ENCODE measurements at regions not wholly inside any gene's neighbourhood (a gene's known extent, or its start where the extent isn't known, plus 50 kb on each side); places are given as distances from the start of the nearest gene placed in this dataset.

DNA sequence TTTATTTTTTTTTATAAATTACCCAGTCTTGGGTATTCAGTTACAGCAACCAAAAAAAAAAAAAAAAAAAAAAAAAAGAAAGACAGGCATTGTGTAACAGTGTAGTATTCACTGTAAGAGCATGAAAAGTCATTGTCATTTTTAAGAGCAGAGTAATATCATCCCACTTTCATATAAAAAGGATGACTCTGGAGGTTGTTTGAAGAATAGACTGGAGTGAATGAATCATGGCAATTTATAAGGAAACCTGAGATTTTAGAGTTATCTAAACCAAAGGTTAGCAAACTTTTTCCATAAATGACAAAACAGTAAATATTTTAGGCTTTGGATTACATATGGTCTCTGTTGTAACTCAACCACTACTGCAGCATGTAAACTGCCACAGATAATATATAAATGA lies 794.9 kb downstream of the NTRK3 start:
- CTCF ChIA-PET = no interaction called here
- no peak for DNase-seq (ENCODE audit: low read depth, low spot score)

GRCh38 chr15:87454860-87455259 lies 801.7 kb downstream of the NTRK3 start:
- intact Hi-C loops (cut with micrococcal nuclease) = no loop called here
- H3K27me3 ChIP-seq (ENCODE audit: insufficient read depth, low read length) = no peaks in the 10 kb centered on the region
- no peaks in the 10 kb centered on the region for H3K36me3 ChIP-seq (ENCODE audit: control insufficient read depth in 1 of 2, insufficient read depth in 2 of 2, low read length in 2 of 2)
- H3K9ac ChIP-seq (ENCODE audit: low read length) = no peak overlapping the region
- no peaks in the 10 kb centered on the region for H3K4me1 ChIP-seq (ENCODE audit: control insufficient read depth in 1 of 2, insufficient read depth in 2 of 2, low read length in 2 of 2)
- H3K4me2 ChIP-seq (ENCODE audit: low read length) = no peak overlapping the region
- H3K27ac ChIP-seq (ENCODE audit: low read depth, low read length) = no peak overlapping the region
- no peak overlapping the region for H2AFZ ChIP-seq (ENCODE audit: low read depth, low read length, poor library complexity, severe bottlenecking)
- H3K79me2 ChIP-seq (ENCODE audit: insufficient read depth, low read length) = no peaks in the 10 kb centered on the region
- H3K4me3 ChIP-seq (replicated peaks in 1 of 2; ENCODE audit: low read depth in 1 of 2, low read length in 2 of 2) = no peak overlapping the region
- ChIA-PET RAD21 (ENCODE audit: low non-redundant PET in 1 of 2, low total read pairs in 2 of 2, uncharacterized antibody in 2 of 2, unreplicated experiment in 2 of 2) (no interaction called here), POLR2A (no interaction called here), CTCF (no interaction called here)
- no peaks in the 10 kb centered on the region for H4K20me1 ChIP-seq (ENCODE audit: insufficient read depth)
- BruUV-seq (replicated peaks) = no TSS peak
- H3K9me3 ChIP-seq (ENCODE audit: control insufficient read depth in 1 of 2, insufficient read depth in 1 of 2, low read depth in 1 of 2, low read length in 2 of 2) = peaks cover 2 to 10% of the 10 kb centered on the region in 2 experiments; a peak in 2 of 4 replicates
- no peak for ATAC-seq
- no peaks in the 10 kb centered on the region for H3K9me2 ChIP-seq (ENCODE audit: insufficient read depth)
- no peak for DNase-seq (ENCODE audit: low read depth, low spot score)
- TF ChIP-seq CBX3 (IDR thresholded peaks at IDR 0.05; ENCODE audit: low read depth) (no peak), ZNF274 (IDR thresholded peaks at IDR 0.05; ENCODE audit: low read depth, low read length) (no peak)

More for the DNA sequence above, 794.9 kb downstream of the NTRK3 start:
- no peak for ATAC-seq
- Histone ChIP-seq H3K27ac (ENCODE audit: low read depth, low read length) (no peak overlapping the region), H2AFZ (ENCODE audit: low read depth, low read length, poor library complexity, severe bottlenecking) (no peak overlapping the region), H3K9ac (ENCODE audit: low read length) (no peak overlapping the region), H3K27me3 (ENCODE audit: insufficient read depth, low read length) (no peaks in the 10 kb centered on the region), H3K36me3 (ENCODE audit: control insufficient read depth in 1 of 2, insufficient read depth in 2 of 2, low read length in 2 of 2) (no peaks in the 10 kb centered on the region), H3K4me2 (ENCODE audit: low read length) (no peak overlapping the region), H3K4me3 (replicated peaks in 1 of 2; ENCODE audit: low read depth in 1 of 2, low read length in 2 of 2) (no peak overlapping the region), H4K20me1 (ENCODE audit: insufficient read depth) (no peaks in the 10 kb centered on the region), H3K79me2 (ENCODE audit: insufficient read depth, low read length) (no peaks in the 10 kb centered on the region), H3K4me1 (ENCODE audit: control insufficient read depth in 1 of 2, insufficient read depth in 2 of 2, low read length in 2 of 2) (no peaks in the 10 kb centered on the region), H3K9me2 (ENCODE audit: insufficient read depth) (no peaks in the 10 kb centered on the region), H3K9me3 (ENCODE audit: control insufficient read depth in 1 of 2, insufficient read depth in 1 of 2, low read depth in 1 of 2, low read length in 2 of 2) (peaks cover 4 to 5% of the 10 kb centered on the region in 2 experiments; a peak in 1 of 4 replicates)
- intact Hi-C loops (cut with micrococcal nuclease) = no loop called here
- RAD21 ChIA-PET (ENCODE audit: low non-redundant PET in 1 of 2, low total read pairs in 2 of 2, uncharacterized antibody in 2 of 2, unreplicated experiment in 2 of 2) = no interaction called here
- POLR2A ChIA-PET = no interaction called here
- no TSS peak for BruUV-seq (replicated peaks)
- TF ChIP-seq POLR2AphosphoS5 (IDR thresholded peaks at IDR 0.05; ENCODE audit: low read depth, low read length) (no peak), SRF (IDR thresholded peaks at IDR 0.05; ENCODE audit: low read depth) (no peak)

- H3K9me3 ChIP-seq (ENCODE audit: control insufficient read depth in 1 of 2, insufficient read depth in 1 of 2, low read depth in 1 of 2, low read length in 2 of 2) = peaks cover 10 to 19% of the 10 kb centered on the region in 2 experiments; a peak in 2 of 4 replicates
- no peak for DNase-seq (ENCODE audit: low read depth, low spot score)
- H3K4me2 ChIP-seq (ENCODE audit: low read length) = no peak overlapping the region
- RAD21 ChIA-PET (ENCODE audit: low non-redundant PET in 1 of 2, low total read pairs in 2 of 2, uncharacterized antibody in 2 of 2, unreplicated experiment in 2 of 2) = no interaction called here
- H3K27me3 ChIP-seq (ENCODE audit: insufficient read depth, low read length) = no peaks in the 10 kb centered on the region
- no peaks in the 10 kb centered on the region for H4K20me1 ChIP-seq (ENCODE audit: insufficient read depth)
- no peaks in the 10 kb centered on the region for H3K79me2 ChIP-seq (ENCODE audit: insufficient read depth, low read length)
- H3K9me2 ChIP-seq (ENCODE audit: insufficient read depth) = no peaks in the 10 kb centered on the region
- no TSS peak for BruUV-seq (replicated peaks)
- H2AFZ ChIP-seq (ENCODE audit: low read depth, low read length, poor library complexity, severe bottlenecking) = no peak overlapping the region
- H3K27ac ChIP-seq (ENCODE audit: low read depth, low read length) = no peak overlapping the region
- no peak for ATAC-seq
- H3K4me3 ChIP-seq (replicated peaks in 1 of 2; ENCODE audit: low read depth in 1 of 2, low read length in 2 of 2) = no peak overlapping the region
- CTCF ChIA-PET = no interaction called here
- no peaks in the 10 kb centered on the region for H3K4me1 ChIP-seq (ENCODE audit: control insufficient read depth in 1 of 2, insufficient read depth in 2 of 2, low read length in 2 of 2)
- H3K36me3 ChIP-seq (ENCODE audit: control insufficient read depth in 1 of 2, insufficient read depth in 2 of 2, low read length in 2 of 2) = no peaks in the 10 kb centered on the region
- POLR2A ChIA-PET = no interaction called here
- intact Hi-C loops (cut with micrococcal nuclease) = no loop called here
- H3K9ac ChIP-seq (ENCODE audit: low read length) = no peak overlapping the region
- TF ChIP-seq CTCF (IDR thresholded peaks at IDR 0.05 in 2 of 3, conservative IDR thresholded peaks at IDR 0.05 in 1 of 3; ENCODE audit: borderline replicate concordance in 1 of 3, insufficient read depth in 1 of 3, low read depth in 2 of 3, low read length in 2 of 3) = no peak
- no peak for TF ChIP-seq MAX (IDR thresholded peaks at IDR 0.05)
- TF ChIP-seq JUND (IDR thresholded peaks at IDR 0.05) = no peak
- no peak for TF ChIP-seq POLR2A (IDR thresholded peaks at IDR 0.05; ENCODE audit: borderline replicate concordance, extremely low read depth, insufficient read depth, insufficient read length)
- no peak for TF ChIP-seq SP1 (IDR thresholded peaks at IDR 0.05; ENCODE audit: low read depth)
- no peak for TF ChIP-seq CBX3 (IDR thresholded peaks at IDR 0.05; ENCODE audit: low read depth)
- TF ChIP-seq SRF (IDR thresholded peaks at IDR 0.05; ENCODE audit: low read depth) = no peak
- no peak for TF ChIP-seq ZNF274 (IDR thresholded peaks at IDR 0.05; ENCODE audit: low read depth, low read length)
- no peak for TF ChIP-seq EZH2phosphoT487 (IDR thresholded peaks at IDR 0.05; ENCODE audit: borderline replicate concordance)
- TF ChIP-seq YY1 (IDR thresholded peaks at IDR 0.05; ENCODE audit: extremely low read depth, insufficient replicate concordance, low read depth, low read length) = no peak
- TF ChIP-seq ZFX (IDR thresholded peaks at IDR 0.05) = no peak
- no peak for TF ChIP-seq RAD21 (IDR thresholded peaks at IDR 0.05; ENCODE audit: low read depth)
- TF ChIP-seq EZH2 (IDR thresholded peaks at IDR 0.05) = no peak
Observed at GRCh38 chr15:87450314-87450713, 806.2 kb downstream of the NTRK3 start.
